H1 (cell line): ENCODE measurements at regions not wholly inside any gene's neighbourhood (a gene's known extent, or its start where the extent isn't known, plus 50 kb on each side); places are given as distances from the start of the nearest gene placed in this dataset.

Source experiments
- CTCF ChIA-PET: fragments of 300-600 bp; sonication (Branson Sonifier 250); formaldehyde crosslinking; loops from one replicate; lab custom pipeline; 2021; ENCODE audit not compliant: partially characterized antibody; lab: Charles Lee
- POLR2A ChIA-PET: fragments of 300-600 bp; sonication (Branson Sonifier 250); formaldehyde crosslinking; loops from one replicate; lab custom pipeline; 2021; ENCODE audit warnings: inconsistent platforms; ENCODE audit not compliant: partially characterized antibody; lab: Charles Lee
- DNase-seq, 2 experiments: peaks; one replicate each; pipeline versions ENCODE4 v3.0.0 to v3.0.0-alpha.2; 2010 to 2022; ENCODE audit warnings: low spot score in 2 of 2, low read depth in 1 of 2, mixed read lengths in 1 of 2
- FAIRE-seq: peaks from 2 replicates; lab custom pipeline; 2011; peaks lifted over from hg19 to GRCh38; lab: Jason Lieb, UNC
- H2AFZ ChIP-seq: 2 replicates; pipeline ENCODE4 v1.8.1; 2012; ENCODE audit warnings: low read length, inconsistent platforms
- H2AK5ac ChIP-seq: 2 replicates; pipeline ENCODE4 v1.6.1; 2013; ENCODE audit warnings: low read depth, low read length
- H2BK120ac ChIP-seq: replicated peaks from 2 replicates; pipeline ENCODE3; 2013; ENCODE audit warnings: low read depth, low read length, inconsistent platforms
- H2BK12ac ChIP-seq: 2 replicates; pipeline ENCODE4 v1.6.1; 2013; ENCODE audit warnings: low read depth, low read length
- H2BK15ac ChIP-seq: 2 replicates; pipeline ENCODE4 v1.6.1; 2013; ENCODE audit warnings: low read length
- H2BK20ac ChIP-seq: 2 replicates; pipeline ENCODE4 v1.6.1; 2013; ENCODE audit warnings: low read length
- H2BK5ac ChIP-seq: 2 replicates; pipeline ENCODE4 v1.6.1; 2013; ENCODE audit warnings: low read depth, low read length
- H3K14ac ChIP-seq: 2 replicates; pipeline ENCODE4 v1.6.1; 2013; ENCODE audit warnings: inconsistent platforms; ENCODE audit not compliant: insufficient read length
- H3K18ac ChIP-seq: 2 replicates; pipeline ENCODE4 v1.6.1; 2013; ENCODE audit warnings: low read length; ENCODE audit errors: extremely low read depth
- H3K23ac ChIP-seq: 2 replicates; pipeline ENCODE4 v1.6.1; 2013; ENCODE audit warnings: inconsistent platforms; ENCODE audit not compliant: insufficient read length
- H3K23me2 ChIP-seq: 2 replicates; pipeline ENCODE4 v1.6.1; 2013; ENCODE audit warnings: low read depth, low read length
- H3K27ac ChIP-seq: 2 replicates; pipeline ENCODE4 v1.6.1; 2011; ENCODE audit warnings: low read depth, low read length, inconsistent platforms
- H3K27me3 ChIP-seq, 4 experiments: replicated peaks in 1 of 4; 1 replicate in 1 of 4; 2 replicates in 3 of 4; pipeline versions ENCODE4 v1.6.1 to v1.8.1; 2011 to 2013; ENCODE audit warnings: low read length in 3 of 4, mild to moderate bottlenecking in 3 of 4, inconsistent platforms in 2 of 4, mixed read lengths in 2 of 4, moderate library complexity in 1 of 4; ENCODE audit not compliant: control insufficient read depth in 3 of 4, insufficient read depth in 3 of 4; ENCODE audit errors: extremely low read depth in 1 of 4
- H3K36me3 ChIP-seq, 4 experiments: 2 replicates each; pipeline versions ENCODE4 v1.6.1 to v1.8.1; 2011 to 2013; ENCODE audit warnings: mild to moderate bottlenecking in 4 of 4, low read length in 3 of 4, moderate library complexity in 2 of 4, control low read depth in 1 of 4, inconsistent platforms in 1 of 4; ENCODE audit not compliant: insufficient read depth in 4 of 4, control insufficient read depth in 2 of 4
- H3K4ac ChIP-seq: replicated peaks from 2 replicates; pipeline ENCODE3; 2013; ENCODE audit warnings: low read length, low read depth, mixed read lengths, inconsistent platforms; ENCODE audit not compliant: insufficient read length
- H3K4me1 ChIP-seq, 4 experiments: replicated peaks in 1 of 4; 1 replicate in 1 of 4; 2 replicates in 3 of 4; pipeline versions ENCODE4 v1.6.1 to v1.8.1; 2011 to 2013; ENCODE audit warnings: low read length in 3 of 4, inconsistent platforms in 2 of 4, mixed read lengths in 1 of 4; ENCODE audit not compliant: insufficient read depth in 4 of 4, control insufficient read depth in 3 of 4
- H3K4me2 ChIP-seq, 2 experiments: 2 replicates each; pipeline versions ENCODE4 v1.6.1 to v1.8.1; 2011 to 2013; ENCODE audit warnings: low read depth in 2 of 2, low read length in 2 of 2, control low read depth in 1 of 2, inconsistent platforms in 1 of 2, mild to moderate bottlenecking in 1 of 2; ENCODE audit not compliant: insufficient read depth in 1 of 2
- H3K4me3 ChIP-seq, 4 experiments: fragments of 200-600, 300-600 bp in 1 of 4; sonication (generic), shearing (Covaris generic), sonication (Bioruptor Twin) in 1 of 4; 2 replicates each; pipeline versions ENCODE4 v1.5.1 to v1.8.1; 2011 to 2016; ENCODE audit warnings: low read length in 4 of 4, low read depth in 3 of 4, control low read depth in 2 of 4, inconsistent platforms in 2 of 4, mild to moderate bottlenecking in 2 of 4, mixed read lengths in 1 of 4, moderate library complexity in 1 of 4; ENCODE audit not compliant: insufficient read depth in 2 of 4; ENCODE audit errors: extremely low read depth in 1 of 4
- H3K56ac ChIP-seq: replicated peaks from 2 replicates; pipeline ENCODE3; 2013; ENCODE audit warnings: low read depth, mild to moderate bottlenecking, mixed read lengths, low read length, inconsistent platforms; ENCODE audit not compliant: insufficient read length
- H3K79me1 ChIP-seq: 2 replicates; pipeline ENCODE4 v1.6.1; 2013; ENCODE audit warnings: low read depth, low read length, control low read depth
- H3K79me2 ChIP-seq, 2 experiments: 2 replicates each; pipeline versions ENCODE4 v1.6.1 to v1.8.1; 2012 to 2013; ENCODE audit warnings: low read length in 2 of 2, mild to moderate bottlenecking in 2 of 2, inconsistent platforms in 1 of 2; ENCODE audit not compliant: insufficient read depth in 2 of 2, control insufficient read depth in 1 of 2
- H3K9ac ChIP-seq, 4 experiments: replicated peaks in 1 of 4; 1 replicate in 1 of 4; 2 replicates in 3 of 4; pipeline versions ENCODE4 v1.6.1 to v1.8.1; 2011 to 2013; ENCODE audit warnings: low read depth in 3 of 4, low read length in 3 of 4, control low read depth in 2 of 4, mild to moderate bottlenecking in 2 of 4, moderate library complexity in 2 of 4, inconsistent platforms in 1 of 4; ENCODE audit errors: extremely low read depth in 1 of 4
- H3K9me3 ChIP-seq, 2 experiments: 2 replicates each; pipeline versions ENCODE4 v1.6.1 to v1.8.1; 2012 to 2013; ENCODE audit warnings: mild to moderate bottlenecking in 2 of 2, moderate library complexity in 2 of 2, control low read depth in 1 of 2, inconsistent platforms in 1 of 2, low read depth in 1 of 2, low read length in 1 of 2, mixed read lengths in 1 of 2; ENCODE audit not compliant: insufficient read depth in 2 of 2
- H4K20me1 ChIP-seq, 2 experiments: replicated peaks in 1 of 2; 2 replicates each; pipeline versions ENCODE3 to v1.8.1; 2011 to 2013; ENCODE audit warnings: inconsistent platforms in 2 of 2, low read length in 2 of 2, mild to moderate bottlenecking in 1 of 2; ENCODE audit not compliant: insufficient read depth in 2 of 2, control insufficient read depth in 1 of 2
- H4K5ac ChIP-seq: 2 replicates; pipeline ENCODE4 v1.6.1; 2013; ENCODE audit warnings: low read length, low read depth, mixed read lengths, inconsistent platforms; ENCODE audit not compliant: insufficient read length
- H4K8ac ChIP-seq: 2 replicates; pipeline ENCODE4 v1.8.0; 2013; ENCODE audit warnings: mild to moderate bottlenecking, moderate library complexity, low read length, inconsistent platforms; ENCODE audit not compliant: insufficient read depth; ENCODE audit errors: extremely low read depth
- H4K91ac ChIP-seq: replicated peaks from 2 replicates; pipeline ENCODE3; 2013; ENCODE audit warnings: low read length, mixed read lengths, inconsistent platforms; ENCODE audit not compliant: insufficient read length
- ATF2 ChIP-seq: IDR thresholded peaks from 2 replicates; pipeline ENCODE4 v1.6.1; 2012; ENCODE audit warnings: low read length, inconsistent platforms
- CTCF ChIP-seq, 3 experiments: IDR thresholded peaks; 1 replicate in 2 of 3; 2 replicates in 1 of 3; pipeline versions ENCODE4 v1.5.1 to v1.6.1; 2011; ENCODE audit warnings: low read length in 3 of 3, mild to moderate bottlenecking in 3 of 3, inconsistent platforms in 2 of 3, low read depth in 1 of 3, moderate library complexity in 1 of 3; ENCODE audit not compliant: insufficient read depth in 1 of 3; ENCODE audit errors: control extremely low read depth in 1 of 3
- E2F6 ChIP-seq: IDR thresholded peaks from 2 replicates; pipeline ENCODE4 v1.6.1; 2012; ENCODE audit warnings: inconsistent platforms
- HDAC6 ChIP-seq: IDR thresholded peaks from one replicate; pipeline ENCODE4 v1.7.1; 2012; ENCODE audit warnings: low read depth, mild to moderate bottlenecking, inconsistent platforms, low read length, moderate library complexity
- MAFK ChIP-seq: IDR thresholded peaks from 2 replicates; pipeline ENCODE4 v1.6.1; 2012; ENCODE audit warnings: low read depth, mild to moderate bottlenecking, improper control_type of control experiment, low read length
- POLR2A ChIP-seq, 2 experiments: IDR thresholded peaks; 1 replicate in 1 of 2; 2 replicates in 1 of 2; pipeline ENCODE4 v1.6.1; 2011; ENCODE audit warnings: low read depth in 2 of 2, low read length in 2 of 2, mild to moderate bottlenecking in 2 of 2; ENCODE audit errors: control extremely low read depth in 1 of 2
- POLR2AphosphoS5 ChIP-seq: IDR thresholded peaks from 2 replicates; pipeline ENCODE4 v1.6.1; 2011; ENCODE audit warnings: low read depth, low read length
- RAD21 ChIP-seq, 2 experiments: IDR thresholded peaks in 1 of 2; conservative IDR thresholded peaks in 1 of 2; 2 replicates each; pipeline ENCODE4 v1.6.1; 2011; ENCODE audit warnings: low read depth in 2 of 2, low read length in 2 of 2, improper control_type of control experiment in 1 of 2, inconsistent platforms in 1 of 2, mild to moderate bottlenecking in 1 of 2, moderate library complexity in 1 of 2
- RFX5 ChIP-seq: IDR thresholded peaks from 2 replicates; pipeline ENCODE4 v1.6.1; 2011; ENCODE audit warnings: low read depth, low read length, improper control_type of control experiment, borderline replicate concordance
- SRF ChIP-seq: IDR thresholded peaks from 2 replicates; pipeline ENCODE4 v1.6.1; 2011; ENCODE audit warnings: mild to moderate bottlenecking, low read depth, low read length, moderate library complexity
- WGBS, 2 experiments: shearing (Covaris generic) in 1 of 2; methylation state at CpG; one replicate each; pipeline versions ENCODE4 v1.1.6 to v1.1.7; 2013 to 2015; ENCODE audit warnings: low lambda C conversion rate in 2 of 2, mixed read lengths in 2 of 2, inconsistent platforms in 1 of 2, low coverage in 1 of 2, missing lambda C conversion rate in 1 of 2; ENCODE audit not compliant: insufficient replicate concordance in 2 of 2, insufficient coverage in 1 of 2, insufficient read length in 1 of 2; ENCODE audit errors: extremely low coverage in 1 of 2, missing lambda C conversion rate in 1 of 2; 5-methylcytosine and 5-hydroxymethylcytosine counted together

GRCh38 chr11:28470180-28470579 is 362.0 kb downstream of the METTL15 start:
- FAIRE-seq = no peak
- CTCF ChIA-PET = no interaction called here
- TF ChIP-seq POLR2AphosphoS5 = no peak
- TF ChIP-seq ATF2 = no peak
- TF ChIP-seq HDAC6 = no peak
- TF ChIP-seq E2F6 = no peak
- no peak for TF ChIP-seq CTCF (IDR thresholded peaks at IDR 0.05; ENCODE audit: control extremely low read depth in 1 of 3, insufficient read depth in 1 of 3, low read depth in 1 of 3, low read length in 3 of 3)
- TF ChIP-seq RAD21 (IDR thresholded peaks at IDR 0.05 in 1 of 2, conservative IDR thresholded peaks at IDR 0.05 in 1 of 2; ENCODE audit: low read depth in 2 of 2, low read length in 2 of 2) = no peak
- TF ChIP-seq POLR2A (IDR thresholded peaks at IDR 0.05; ENCODE audit: control extremely low read depth in 1 of 2, low read depth in 2 of 2, low read length in 2 of 2) = no peak
- no peak for TF ChIP-seq RFX5
- no peak for TF ChIP-seq MAFK
- no peak for TF ChIP-seq SRF

More at GRCh38 chr11:28470180-28470579, 362.0 kb downstream of the METTL15 start:
- Histone ChIP-seq H3K4ac (no peak overlapping the region), H3K4me1 (peaks cover 0 to 6% (median under 1%) of the 10 kb centered on the region in 4 experiments; a peak in 1 of 7 replicates), H3K56ac (no peak overlapping the region), H3K9me3 (no peaks in the 10 kb centered on the region), H3K23ac (no peak overlapping the region), H3K27ac (no peak overlapping the region), H4K91ac (no peak overlapping the region), H2AFZ (no peak overlapping the region), H3K18ac (no peak overlapping the region), H3K36me3 (no peaks in the 10 kb centered on the region), H2BK15ac (no peak overlapping the region), H3K79me2 (no peaks in the 10 kb centered on the region), H3K4me3 (no peak overlapping the region), H3K9ac (no peak overlapping the region), H3K27me3 (no peaks in the 10 kb centered on the region), H2BK120ac (no peak overlapping the region), H3K23me2 (no peaks in the 10 kb centered on the region), H4K8ac (no peak overlapping the region), H4K5ac (no peak overlapping the region), H2BK5ac (no peak overlapping the region), H4K20me1 (no peaks in the 10 kb centered on the region), H3K4me2 (no peak overlapping the region), H3K14ac (no peak overlapping the region), H2AK5ac (no peak overlapping the region), H2BK20ac (no peak overlapping the region), H2BK12ac (no peak overlapping the region), H3K79me1 (no peaks in the 10 kb centered on the region)
- WGBS, 2 experiments = 93% methylated on average over 2 of the region's 2 CpGs; no CpG with 5 or more reads in 1 of the 2 experiments
- no peak for DNase-seq
- POLR2A ChIA-PET = no interaction called here
